ENCODE measurements at regions not wholly inside any gene's neighbourhood (a gene's known extent, or its start where the extent isn't known, plus 50 kb on each side); places are given as distances from the start of the nearest gene placed in this dataset.

DNA sequence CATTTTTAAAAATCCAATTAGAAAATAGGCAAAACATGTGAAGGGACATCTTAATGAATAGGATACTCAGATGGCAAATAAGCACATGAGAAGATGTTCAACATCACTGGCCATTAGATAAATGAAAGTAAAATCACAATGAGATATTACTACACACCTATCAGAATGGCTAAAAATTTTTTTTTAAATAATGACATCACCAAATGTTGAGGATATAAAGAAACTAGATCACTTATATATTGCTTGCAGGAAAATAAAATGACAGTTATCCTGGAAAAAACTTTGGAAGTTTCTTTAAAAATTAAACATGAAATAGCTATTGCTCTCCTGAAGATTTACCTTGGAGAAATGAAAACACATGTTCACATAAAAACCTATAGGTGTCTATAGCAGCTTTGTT lies 127.8 kb downstream of the ALOX5 start:
- H3K9ac ChIP-seq (ENCODE audit: extremely low read depth, insufficient read length, low read length): no peak overlapping the region
- no peak overlapping the region for H4K91ac ChIP-seq (ENCODE audit: insufficient read length, low read depth, low read length)
- H3K56ac ChIP-seq (ENCODE audit: insufficient read length, low read depth, low read length): no peak overlapping the region
- Mint-ChIP-seq H3K36me3 (ENCODE audit: insufficient read depth in 1 of 3, low read depth in 3 of 3) (no peaks in the 10 kb centered on the region), H3K4me1 (no peaks in the 10 kb centered on the region), H3K27ac (no peak overlapping the region), H3K27me3 (ENCODE audit: low read depth) (no peaks in the 10 kb centered on the region), H3K9me3 (no peaks in the 10 kb centered on the region), H3K4me3 (no peak overlapping the region)
- no peak overlapping the region for H2BK20ac ChIP-seq (ENCODE audit: low read depth, low read length, poor library complexity, severe bottlenecking)
- H4K8ac ChIP-seq (replicated peaks; ENCODE audit: insufficient read length, low read depth, low read length): no peak overlapping the region
- H3K27me3 ChIP-seq (ENCODE audit: insufficient read depth, low read length): no peaks in the 10 kb centered on the region
- no peaks in the 10 kb centered on the region for H3K9me3 ChIP-seq (ENCODE audit: control insufficient read depth, low read depth, low read length)
- no peak overlapping the region for H3K4ac ChIP-seq (ENCODE audit: low read depth, low read length)
- TF ChIP-seq, protein P1, sequence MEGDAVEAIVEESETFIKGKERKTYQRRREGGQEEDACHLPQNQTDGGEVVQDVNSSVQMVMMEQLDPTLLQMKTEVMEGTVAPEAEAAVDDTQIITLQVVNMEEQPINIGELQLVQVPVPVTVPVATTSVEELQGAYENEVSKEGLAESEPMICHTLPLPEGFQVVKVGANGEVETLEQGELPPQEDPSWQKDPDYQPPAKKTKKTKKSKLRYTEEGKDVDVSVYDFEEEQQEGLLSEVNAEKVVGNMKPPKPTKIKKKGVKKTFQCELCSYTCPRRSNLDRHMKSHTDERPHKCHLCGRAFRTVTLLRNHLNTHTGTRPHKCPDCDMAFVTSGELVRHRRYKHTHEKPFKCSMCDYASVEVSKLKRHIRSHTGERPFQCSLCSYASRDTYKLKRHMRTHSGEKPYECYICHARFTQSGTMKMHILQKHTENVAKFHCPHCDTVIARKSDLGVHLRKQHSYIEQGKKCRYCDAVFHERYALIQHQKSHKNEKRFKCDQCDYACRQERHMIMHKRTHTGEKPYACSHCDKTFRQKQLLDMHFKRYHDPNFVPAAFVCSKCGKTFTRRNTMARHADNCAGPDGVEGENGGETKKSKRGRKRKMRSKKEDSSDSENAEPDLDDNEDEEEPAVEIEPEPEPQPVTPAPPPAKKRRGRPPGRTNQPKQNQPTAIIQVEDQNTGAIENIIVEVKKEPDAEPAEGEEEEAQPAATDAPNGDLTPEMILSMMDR (conservative IDR thresholded peaks at IDR 0.05): no peak
- H2AFZ ChIP-seq (ENCODE audit: low read length): no peak overlapping the region
- no peak overlapping the region for H3K27ac ChIP-seq (ENCODE audit: insufficient read length, low read depth, low read length)
- no peak overlapping the region for H2AK5ac ChIP-seq (ENCODE audit: insufficient read length, low read length)
- H2BK15ac ChIP-seq (ENCODE audit: low read depth, low read length): no peak overlapping the region
- H3K23ac ChIP-seq (ENCODE audit: insufficient read length, low read depth, low read length): no peak overlapping the region
- H3K18ac ChIP-seq (ENCODE audit: insufficient read length, low read depth, low read length): no peak overlapping the region
- H3K14ac ChIP-seq (ENCODE audit: insufficient read depth, low read length): no peak overlapping the region
- no peak overlapping the region for H3K4me2 ChIP-seq (ENCODE audit: insufficient read depth, insufficient read length, low read length)
- no peak for DNase-seq
- no peak overlapping the region for H2BK12ac ChIP-seq (ENCODE audit: insufficient read length, low read depth, low read length)
- no peaks in the 10 kb centered on the region for H3K79me1 ChIP-seq (ENCODE audit: insufficient read depth, low read depth, low read length, poor library complexity, severe bottlenecking)
- no peak overlapping the region for H2BK5ac ChIP-seq (ENCODE audit: insufficient read length, low read length)
- H3K79me2 ChIP-seq (ENCODE audit: insufficient read depth, low read length): no peaks in the 10 kb centered on the region
- no peaks in the 10 kb centered on the region for H3K4me1 ChIP-seq (ENCODE audit: insufficient read depth, low read length)
- H4K20me1 ChIP-seq (ENCODE audit: control insufficient read depth, insufficient read depth, insufficient read length): no peaks in the 10 kb centered on the region
- no peak overlapping the region for H2BK120ac ChIP-seq (ENCODE audit: low read depth, low read length, poor library complexity, severe bottlenecking)
- H4K5ac ChIP-seq (ENCODE audit: insufficient read length, low read depth, low read length): no peak overlapping the region
- no peak overlapping the region for H3T11ph ChIP-seq (ENCODE audit: low read length)
- H3K23me2 ChIP-seq (ENCODE audit: insufficient read length, low read depth, low read length, poor library complexity, severe bottlenecking): no peaks in the 10 kb centered on the region
